GM19468 (cell line): ENCODE measurements at regions not wholly inside any gene's neighbourhood (a gene's known extent, or its start where the extent isn't known, plus 50 kb on each side); places are given as distances from the start of the nearest gene placed in this dataset.

Experiments used
- ATAC-seq: cut with Tn5 transposase; IDR thresholded peaks from one replicate; pipeline ENCODE4 v1.9.1; 2021; ENCODE audit warnings: mild to moderate bottlenecking, moderate library complexity, moderate number of reproducible peaks; ENCODE audit not compliant: unreplicated experiment; ENCODE audit errors: extremely low read depth

DNA sequence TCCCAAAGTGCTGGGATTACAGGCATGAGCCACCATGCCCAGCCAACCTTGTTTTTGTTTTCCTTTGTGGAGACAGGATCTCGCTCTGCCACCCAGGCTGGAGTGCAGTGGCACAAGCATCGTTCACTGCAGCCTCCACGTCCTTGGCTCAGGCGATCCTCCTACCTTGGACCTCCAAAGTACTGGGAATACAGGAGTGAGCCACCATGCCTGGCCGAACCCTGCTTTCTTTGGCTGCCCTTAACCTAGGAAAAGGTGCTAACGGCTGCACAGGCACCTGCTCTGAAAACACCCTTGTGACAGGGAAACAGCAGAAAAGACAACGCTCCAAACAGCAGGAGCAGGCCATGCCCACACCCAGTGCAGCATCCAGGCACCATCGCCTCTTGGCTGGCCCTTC lies 71.9 kb downstream of the OAT start:
- ATAC-seq = no peak

DNA sequence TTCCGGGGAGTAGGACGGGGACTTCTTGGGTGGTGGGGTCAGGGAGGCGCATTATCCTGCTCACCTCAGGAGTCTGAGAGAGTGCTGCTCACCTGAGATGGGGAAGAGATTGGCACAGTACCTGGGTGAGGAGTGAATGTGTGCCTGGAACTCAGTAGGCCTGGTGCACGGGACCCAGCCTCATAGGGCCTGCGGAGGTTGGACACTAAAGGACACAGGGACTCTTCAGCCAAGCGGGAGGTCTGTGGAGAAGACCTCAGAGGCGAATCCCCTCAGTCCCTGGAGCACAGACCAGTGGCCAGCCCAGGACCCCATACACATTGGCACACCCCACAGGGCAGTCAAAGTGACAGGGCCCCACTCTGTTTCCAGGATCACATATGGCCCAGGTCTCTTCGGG lies 73.2 kb downstream of the OAT start:
- no peak for ATAC-seq

DNA sequence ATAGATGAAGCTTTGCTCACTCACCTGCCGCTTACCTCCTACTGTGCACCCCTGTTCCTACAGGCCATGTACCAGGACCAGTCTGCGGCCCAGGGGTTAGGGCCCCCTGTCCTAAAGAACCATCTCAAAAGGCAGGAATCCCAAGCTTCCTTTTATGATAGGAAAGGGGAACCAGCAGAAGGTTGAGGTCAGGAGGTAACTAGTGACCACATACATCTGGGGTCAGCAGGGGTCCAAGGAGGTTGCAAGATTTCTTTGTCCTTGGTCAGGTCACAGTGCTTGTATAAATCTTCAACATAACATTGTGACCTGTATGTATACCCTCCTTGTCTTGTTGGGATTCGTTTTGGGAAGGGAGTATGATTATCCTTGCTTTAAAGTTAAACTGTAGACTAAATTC lies 73.8 kb downstream of the OAT start:
- no peak for ATAC-seq

DNA sequence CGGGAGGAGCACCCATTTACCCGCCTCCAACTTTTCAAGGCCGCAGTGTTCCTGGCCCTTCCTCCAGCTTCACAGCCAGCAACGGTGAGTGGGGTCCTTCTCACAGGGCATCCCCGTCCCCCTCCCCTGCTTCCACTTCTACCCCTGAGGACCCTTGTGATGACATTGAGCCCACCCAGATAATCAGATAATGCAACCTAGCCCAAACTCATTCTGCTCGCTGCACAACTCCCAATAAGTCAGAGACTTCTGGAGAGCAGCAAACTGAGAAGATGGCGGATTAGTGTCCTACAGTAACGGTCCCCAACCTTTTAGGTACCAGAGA lies 74.5 kb downstream of the OAT start:
- no peak for ATAC-seq

DNA sequence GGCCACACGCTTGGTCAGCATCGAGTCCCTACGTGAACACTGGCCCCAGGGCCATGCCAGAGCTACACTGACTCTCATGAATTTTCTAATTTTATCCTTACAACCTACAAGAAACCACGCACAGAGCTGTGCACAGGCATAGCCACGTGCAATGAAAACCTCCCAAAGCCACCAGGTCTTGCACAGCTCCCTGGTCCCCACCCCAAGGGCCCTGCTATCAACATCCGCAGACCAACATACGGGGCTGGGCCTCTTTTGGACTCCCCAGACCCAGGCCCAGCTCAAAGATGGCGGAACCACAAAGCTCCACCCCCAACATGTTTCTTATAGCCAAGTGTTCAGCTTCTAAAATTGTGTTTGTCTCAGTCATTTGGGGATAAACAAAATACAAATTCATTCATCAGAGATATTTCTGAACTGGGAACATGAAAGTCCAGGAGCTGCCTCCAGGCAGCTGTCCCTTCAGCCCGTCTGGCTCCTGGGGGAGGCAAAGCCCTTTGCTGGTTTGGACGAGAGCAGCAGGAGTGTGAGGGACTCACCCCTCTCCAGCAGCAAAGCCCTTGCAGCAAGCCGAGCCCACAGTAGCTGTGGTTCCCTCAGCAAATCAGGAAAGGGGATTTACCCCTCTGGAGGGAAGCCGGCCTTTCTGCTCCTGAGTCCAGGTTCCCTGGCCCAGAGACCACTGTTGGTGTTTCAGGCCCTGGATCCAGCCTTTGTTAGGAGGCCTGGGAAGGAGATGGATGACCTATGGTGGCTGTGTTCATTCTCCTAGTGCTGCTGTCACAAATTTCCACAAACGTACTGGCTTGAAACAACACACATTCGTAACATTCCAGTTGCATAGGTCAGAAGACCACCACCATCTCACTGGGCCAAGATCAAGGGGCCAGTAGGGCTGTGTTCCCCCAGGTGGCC lies 75.1 kb downstream of the OAT start:
- ATAC-seq = no peak

DNA sequence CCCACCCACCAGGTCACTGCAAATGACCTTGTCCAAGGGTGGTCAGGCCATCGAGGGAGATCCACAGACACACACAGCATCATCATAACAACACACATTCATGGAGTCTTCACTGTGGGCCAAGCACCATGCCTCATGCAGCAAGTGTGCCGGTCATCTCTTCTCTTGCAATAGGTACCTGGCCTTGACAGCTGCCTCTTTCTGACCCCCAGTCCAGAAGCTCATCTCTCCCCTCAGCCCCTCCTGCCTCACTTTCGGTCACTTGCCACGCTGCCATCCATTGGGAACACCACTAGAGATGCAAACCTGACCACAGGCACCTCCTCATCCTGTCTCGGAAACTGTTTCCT lies 75.9 kb downstream of the OAT start:
- no peak for ATAC-seq

DNA sequence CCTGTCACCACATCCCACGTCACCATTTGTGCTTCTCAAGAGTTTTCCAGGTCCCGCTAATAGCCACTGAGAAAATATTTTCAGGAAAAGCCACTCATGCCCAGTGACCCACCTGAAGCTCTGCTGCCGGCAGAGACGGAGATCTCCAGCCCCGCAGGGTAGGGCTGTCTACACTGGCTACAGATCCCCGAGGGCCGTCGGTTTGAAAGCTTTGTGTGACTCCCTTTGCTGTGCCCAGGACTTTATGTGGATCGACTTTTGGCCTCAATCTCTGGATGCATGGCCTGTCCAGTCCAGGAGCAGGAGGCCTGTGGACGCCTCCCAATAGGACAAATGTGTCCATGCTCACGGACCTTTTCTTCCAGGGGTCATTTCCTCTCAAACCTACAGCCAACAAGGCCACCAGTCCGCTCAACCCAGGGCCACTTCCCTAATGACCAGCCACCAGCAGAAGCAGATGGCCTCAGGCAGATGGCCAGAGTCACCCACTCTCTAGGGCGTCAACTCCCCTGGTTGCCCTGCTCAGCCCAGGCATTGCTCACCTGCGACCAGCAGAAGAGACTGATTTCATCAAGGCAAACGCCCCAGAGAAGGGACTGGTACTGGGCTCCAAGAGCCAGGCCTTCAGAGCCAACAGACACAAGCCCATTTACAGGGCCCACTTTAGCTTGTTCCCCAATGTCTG lies 76.4 kb downstream of the OAT start:
- ATAC-seq = no peak

DNA sequence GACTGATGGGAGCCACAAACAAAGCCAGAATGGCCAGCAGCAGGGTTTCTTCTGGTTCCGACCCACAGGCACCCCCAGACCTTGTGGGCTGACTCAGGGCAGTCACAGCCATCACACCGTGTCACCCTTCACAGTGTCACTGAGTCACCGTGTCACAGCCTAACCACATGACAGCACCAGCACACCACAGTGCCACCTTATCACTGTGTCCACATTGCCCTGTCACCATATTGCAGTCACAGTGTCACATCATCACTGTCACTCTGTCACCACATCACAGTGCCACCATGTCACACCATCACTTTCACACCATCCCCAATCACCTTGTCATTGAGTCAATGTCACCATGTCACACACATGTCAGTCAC lies 77.0 kb downstream of the OAT start:
- ATAC-seq = no peak

DNA sequence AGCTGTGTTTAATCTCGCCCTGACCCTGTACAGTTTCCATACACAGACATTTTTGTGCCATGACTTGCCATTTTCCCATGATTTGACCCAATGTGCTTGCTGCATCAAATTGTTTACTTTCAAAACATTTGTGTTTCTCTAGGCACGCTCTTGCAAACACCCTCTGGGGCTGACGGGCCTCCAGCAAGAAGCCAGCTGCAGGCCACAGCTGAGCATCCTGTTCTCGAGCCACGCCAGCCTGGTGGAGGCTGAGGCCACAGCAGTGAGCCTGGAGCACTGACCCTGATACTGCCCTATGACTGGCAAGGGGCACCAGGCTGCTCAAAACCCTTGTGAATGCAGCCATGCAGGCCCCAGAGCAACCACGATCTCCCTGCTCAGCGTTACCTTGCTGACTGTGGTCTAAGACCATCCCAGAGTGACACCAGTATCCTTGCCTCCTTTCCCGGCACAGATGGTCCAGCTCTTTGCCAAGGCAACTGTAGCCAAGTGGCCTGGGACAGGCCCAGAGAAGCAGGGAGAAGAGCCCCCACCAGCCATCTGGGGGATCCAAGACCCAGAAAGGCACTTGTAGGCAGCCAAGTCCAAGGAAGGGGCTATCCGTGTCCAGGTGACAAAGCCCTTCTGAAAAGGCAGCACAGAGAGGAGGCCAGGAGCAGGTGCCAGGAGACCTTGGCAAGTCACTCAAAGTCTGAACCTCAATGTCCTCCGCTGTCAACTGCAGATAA lies 78.5 kb downstream of the OAT start:
- ATAC-seq = no peak

DNA sequence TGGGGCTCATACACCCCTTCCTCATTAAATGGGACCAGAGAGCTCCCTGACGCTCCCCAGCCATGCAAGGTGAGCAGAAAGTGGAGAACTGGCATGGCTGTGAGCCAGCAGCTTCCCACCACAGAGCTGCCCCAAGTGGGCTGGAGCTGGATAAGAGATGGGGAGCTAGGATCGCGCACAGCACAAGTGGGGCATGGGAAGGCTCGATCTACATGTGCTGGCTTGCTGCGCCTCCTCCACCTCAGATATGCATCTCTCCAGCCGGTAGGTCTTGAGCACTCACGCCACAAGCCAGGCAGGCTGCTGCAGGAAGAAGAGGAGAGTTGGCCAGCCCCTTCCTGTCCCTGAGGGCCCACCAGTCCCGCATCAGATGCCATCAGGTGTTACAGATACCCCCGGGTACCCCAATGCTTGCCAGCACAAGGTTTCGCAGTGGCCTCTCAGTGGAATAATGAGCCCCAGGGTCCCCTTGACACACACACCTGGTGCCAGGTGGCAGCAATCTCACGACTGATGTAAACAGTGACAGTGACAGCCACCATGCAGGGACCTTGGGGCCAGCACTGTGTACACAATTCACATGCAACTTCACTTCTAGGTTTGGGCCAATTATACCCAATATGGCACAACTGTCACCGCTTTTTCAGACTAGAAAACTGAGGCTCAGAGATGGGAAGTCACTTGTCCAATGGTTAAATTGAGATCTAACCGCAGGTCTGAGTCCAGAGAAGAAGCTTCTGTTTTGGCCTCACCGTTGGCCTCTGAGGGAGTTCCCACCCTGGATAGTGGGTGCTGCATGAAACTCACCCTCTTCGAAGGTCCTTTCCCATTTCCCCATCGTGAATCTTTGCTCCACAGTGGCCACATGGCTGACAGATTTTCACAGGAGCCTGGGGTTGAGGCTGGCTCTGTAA lies 79.3 kb downstream of the OAT start:
- ATAC-seq = no peak

DNA sequence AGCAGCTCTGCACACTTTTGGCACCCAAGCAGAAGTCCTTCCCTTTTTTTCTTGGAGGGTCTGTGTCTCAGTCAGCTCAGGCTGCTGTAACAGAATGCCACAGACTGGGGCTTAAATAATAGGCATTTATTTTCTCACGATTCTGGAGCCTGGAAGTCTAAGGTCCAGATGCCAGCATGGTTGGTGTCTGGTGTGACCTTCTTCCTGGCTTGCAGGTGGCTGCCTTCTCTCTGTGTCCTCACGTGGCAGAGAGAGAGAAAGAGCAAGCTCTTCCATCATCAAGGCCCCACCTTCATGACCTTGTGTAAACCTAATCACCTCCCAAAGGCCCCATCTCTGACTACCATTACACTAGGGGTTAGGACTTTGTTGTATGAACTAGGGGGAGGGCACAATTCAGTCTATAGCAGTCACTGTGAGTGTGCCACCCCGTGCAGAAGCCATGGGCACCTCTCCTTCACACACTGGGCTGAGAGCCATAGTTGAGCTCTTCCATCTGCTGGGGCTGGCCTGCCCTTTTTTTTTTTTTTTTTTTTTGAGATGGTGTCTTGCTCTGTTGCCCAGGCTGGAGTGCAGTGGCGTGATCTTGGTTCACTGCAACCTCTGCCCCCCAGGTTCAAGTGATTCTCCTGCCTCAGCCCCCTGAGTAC lies 80.3 kb downstream of the OAT start:
- no peak for ATAC-seq

DNA sequence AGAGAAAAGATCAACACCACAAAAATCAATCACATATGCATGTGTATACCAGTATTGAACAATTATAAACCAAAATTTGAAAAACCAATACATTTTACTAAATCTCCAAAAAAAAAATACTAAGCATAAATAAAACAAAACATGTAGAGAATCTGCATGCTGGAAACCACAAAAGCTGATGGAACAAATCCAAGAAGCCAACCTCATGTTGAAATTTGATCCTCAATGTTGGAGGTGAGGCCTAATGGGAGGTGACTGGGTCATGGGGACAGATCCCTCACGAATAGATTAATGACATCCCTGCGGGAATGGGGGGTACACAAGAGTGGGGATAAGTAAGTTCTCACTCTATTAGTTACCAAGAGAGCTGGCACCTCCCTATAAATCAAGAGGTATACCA lies 82.5 kb downstream of the OAT start:
- no peak for ATAC-seq

DNA sequence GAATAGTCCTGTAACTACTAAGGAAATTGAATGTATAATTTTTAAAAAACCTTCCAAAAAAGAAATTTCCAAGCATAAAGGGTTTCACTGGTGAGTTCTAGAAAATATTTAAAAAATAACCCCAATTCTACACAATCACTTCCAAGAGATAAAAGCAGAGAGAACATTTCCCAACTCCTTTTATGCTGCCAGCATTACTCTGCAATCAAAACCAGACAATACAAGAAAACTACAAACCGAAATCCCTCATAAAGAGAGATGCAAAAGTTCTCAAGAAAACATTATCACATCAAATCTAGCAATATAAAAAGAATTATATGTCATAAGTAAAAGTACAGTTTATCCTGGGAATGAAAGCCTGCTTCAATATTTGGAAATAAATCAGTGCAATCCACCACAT lies 84.8 kb downstream of the OAT start:
- no peak for ATAC-seq

DNA sequence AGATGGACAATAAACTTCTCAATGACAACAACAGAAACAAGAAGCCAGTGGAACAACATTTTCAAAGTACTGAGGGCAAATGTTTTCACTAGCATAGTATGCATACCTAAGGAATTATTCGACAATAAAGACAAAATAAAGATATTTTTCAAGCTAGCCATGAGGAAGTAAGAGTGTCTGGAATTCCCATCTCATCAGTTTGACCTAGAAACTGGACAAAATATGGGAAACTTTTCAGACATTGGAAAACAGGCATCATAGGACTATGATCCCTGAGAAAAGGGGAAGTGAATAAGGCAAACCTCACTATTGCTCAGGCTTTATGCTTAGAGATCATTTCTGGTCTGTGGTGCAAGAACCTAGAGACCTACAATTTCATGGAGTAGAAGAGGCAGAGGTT lies 86.3 kb downstream of the OAT start:
- ATAC-seq = no peak

DNA sequence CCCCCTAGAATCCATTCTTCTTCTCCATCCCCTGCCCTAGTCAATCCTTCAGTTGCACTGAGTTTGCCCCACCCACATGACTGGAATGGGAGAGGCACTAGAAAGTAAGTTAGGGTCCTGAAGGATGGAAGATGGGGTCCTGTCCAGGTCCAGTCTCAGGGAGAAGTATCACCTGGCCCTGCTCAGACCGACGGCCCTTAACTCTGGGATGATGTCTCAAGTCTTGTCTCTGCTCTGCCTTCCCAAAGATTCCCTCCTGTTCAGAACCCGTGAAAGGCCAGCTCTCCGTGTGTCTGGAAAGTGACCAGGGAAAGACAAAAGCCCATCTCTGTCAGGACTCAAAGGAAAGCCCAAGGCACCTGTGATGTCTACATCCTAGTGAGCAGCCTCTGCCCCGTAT lies 88.8 kb downstream of the OAT start:
- no peak for ATAC-seq

DNA sequence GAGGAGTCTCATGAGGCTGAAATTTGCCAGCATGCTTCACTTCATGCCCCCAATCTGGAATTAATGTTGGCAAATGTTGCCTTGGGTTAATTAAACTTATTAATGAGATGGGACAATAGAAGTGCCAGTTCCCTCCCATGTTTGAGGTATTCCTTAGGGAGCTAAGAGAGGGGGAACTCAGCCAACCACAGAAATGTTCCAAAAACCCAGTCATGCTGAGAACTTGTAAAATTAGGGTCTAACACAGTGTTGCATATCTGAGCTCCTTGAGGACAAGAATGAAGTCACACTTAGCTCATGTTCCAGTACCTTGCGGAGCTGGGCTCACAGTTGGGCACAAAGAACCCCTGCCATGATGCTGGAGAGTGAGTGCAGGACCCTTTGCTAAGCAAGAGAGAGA lies 89.4 kb downstream of the OAT start:
- no peak for ATAC-seq

DNA sequence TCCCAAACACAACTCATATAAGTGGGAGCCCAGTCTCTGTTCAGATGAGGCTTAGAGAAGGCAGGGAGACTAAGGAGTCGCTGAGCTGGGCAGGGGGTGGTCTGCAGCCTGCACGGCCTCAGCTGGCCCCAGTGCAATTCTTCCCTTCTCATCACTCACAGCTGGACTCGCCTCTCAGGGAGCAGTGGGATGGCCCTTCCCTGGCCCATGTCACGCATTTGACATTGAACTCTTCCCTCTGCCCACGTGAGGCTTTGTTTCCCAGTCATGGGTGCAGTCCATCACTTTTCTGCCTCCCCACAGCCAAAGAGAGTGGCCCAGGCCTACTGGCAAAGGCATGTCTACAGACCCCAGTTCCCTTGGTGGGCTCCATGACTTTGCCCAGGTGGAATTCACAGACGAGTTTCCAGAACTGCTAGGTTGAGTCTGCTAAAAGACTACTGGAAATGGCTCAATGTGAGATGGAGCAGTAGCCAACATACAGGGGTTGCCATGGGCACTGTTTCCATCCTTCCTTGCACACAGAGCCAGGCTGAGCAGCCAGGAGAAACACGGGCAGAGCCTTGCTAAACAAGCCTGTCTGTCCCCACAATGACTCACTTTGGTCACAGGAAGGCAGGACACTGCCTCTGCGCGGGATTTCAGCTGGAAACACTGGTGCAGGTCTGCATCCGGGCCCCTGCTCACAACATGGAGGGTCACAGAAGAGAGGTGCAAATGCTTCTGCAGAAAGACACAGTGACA lies 90.1 kb downstream of the OAT start:
- no peak for ATAC-seq

DNA sequence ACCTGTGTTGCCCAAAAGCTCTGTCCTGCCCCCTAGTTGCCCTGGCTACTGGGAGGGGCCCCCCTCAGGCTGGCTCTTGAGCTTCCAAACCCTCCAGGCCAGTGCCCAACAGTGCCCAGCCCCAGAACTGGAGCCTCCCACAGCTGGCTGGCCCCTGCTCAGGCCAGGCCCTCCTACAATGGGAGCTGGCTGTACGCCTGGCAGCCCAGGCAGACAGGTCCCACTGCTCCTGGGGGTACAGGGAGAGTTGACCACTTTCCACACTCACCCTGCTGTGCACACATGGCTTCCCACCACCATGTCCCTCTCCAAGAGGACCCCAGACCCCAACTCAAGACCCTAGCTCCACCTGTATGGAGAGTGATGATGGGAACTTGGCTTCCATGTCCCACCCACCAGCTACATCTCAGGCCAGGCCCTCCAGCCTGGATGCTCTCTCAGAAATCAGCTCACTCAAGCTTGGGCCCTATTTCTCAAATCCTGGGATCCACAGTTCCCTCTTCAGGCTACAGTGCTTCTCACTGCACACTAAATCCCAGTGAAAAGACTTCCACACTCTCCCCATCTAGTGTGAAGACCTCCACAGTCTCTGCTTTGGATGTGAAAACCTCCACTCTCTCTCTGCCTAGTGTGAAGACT lies 92.6 kb downstream of the OAT start:
- no peak for ATAC-seq

DNA sequence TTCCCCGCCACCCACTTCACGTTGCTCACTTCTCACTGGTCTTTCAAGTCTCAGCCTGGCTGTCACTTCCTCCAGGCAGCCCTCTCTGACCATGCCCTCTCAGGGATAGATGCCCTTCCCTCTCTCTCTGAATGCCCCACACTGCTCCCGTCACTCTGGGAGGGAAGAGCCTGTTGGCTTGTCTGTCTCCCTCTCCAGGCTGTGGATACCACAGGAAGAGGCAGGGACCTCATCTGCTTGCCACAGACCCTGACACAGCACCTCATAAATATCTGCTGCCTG lies 93.1 kb downstream of the OAT start:
- ATAC-seq = no peak
